Gastroesophageal sphincter (tissue), 4 donors: ENCODE measurements at regions not wholly inside any gene's neighbourhood (a gene's known extent, or its start where the extent isn't known, plus 50 kb on each side); places are given as distances from the start of the nearest gene placed in this dataset.

ENCODE experiments used
- ATAC-seq: fragments of 150-250 bp; one replicate; pipeline ENCODE4 v1.9.1; 2016; ENCODE audit warnings: mild to moderate bottlenecking, moderate library complexity
- H3K27ac ChIP-seq, 4 donors: fragments of 200-600 bp; sonication (generic) in 3 of 4; 1 replicate in 3 of 4; 2 replicates in 1 of 4; pipeline ENCODE4 v1.5.1; 2016 to 2019
- H3K27me3 ChIP-seq: fragments of 200-600 bp; sonication (generic); one replicate; pipeline ENCODE4 v1.5.1; 2019
- H3K36me3 ChIP-seq, 2 donors: fragments of 200-600 bp; sonication (generic); one replicate each; pipeline ENCODE4 v1.5.1; 2019; ENCODE audit warnings: control low read depth in 1 of 2
- H3K4me1 ChIP-seq, 3 donors: fragments of 200-600 bp; sonication (generic); 1 replicate in 2 of 3; 2 replicates in 1 of 3; pipeline ENCODE4 v1.5.1; 2016 to 2019; ENCODE audit warnings: control low read depth in 2 of 3
- H3K4me3 ChIP-seq, 2 donors: fragments of 200-600 bp; sonication (generic); one replicate each; pipeline ENCODE4 v1.5.1; 2019; ENCODE audit warnings: mild to moderate bottlenecking in 1 of 2, moderate library complexity in 1 of 2
- H3K9me3 ChIP-seq, 3 donors: fragments of 200-600 bp; sonication (generic); one replicate each; pipeline ENCODE4 v1.5.1; 2017 to 2019; ENCODE audit warnings: control low read depth in 2 of 3
- EP300 ChIP-seq: sonication (generic); formaldehyde crosslinking; IDR thresholded peaks from one replicate; pipeline ENCODE4 v1.6.1; 2017; ENCODE audit warnings: antibody characterized with exemption, mild to moderate bottlenecking
- POLR2A ChIP-seq, 2 donors: fragments of 450-650 bp; IDR thresholded peaks; one replicate each; pipeline ENCODE4 v1.6.1; 2017; ENCODE audit warnings: antibody characterized with exemption in 2 of 2, mild to moderate bottlenecking in 2 of 2, moderate library complexity in 1 of 2
- POLR2AphosphoS5 ChIP-seq: sonication (generic); formaldehyde crosslinking; IDR thresholded peaks from one replicate; pipeline ENCODE4 v1.6.1; 2017; ENCODE audit warnings: antibody characterized with exemption
- WGBS, 2 donors: methylation state at CpG; one replicate each; pipeline ENCODE4 v1.1.5; 2018; ENCODE audit warnings: low coverage in 1 of 2; 5-methylcytosine and 5-hydroxymethylcytosine counted together
- TF ChIP-seq, protein P1 (sequence below), 4 experiments: fragments of 200-600 bp in 2 of 4; fragments of 450-650 bp in 2 of 4; sonication (generic) in 1 of 4; IDR thresholded peaks; one replicate each; pipeline ENCODE4 v1.5.1; 2017 to 2019; ENCODE audit warnings: antibody characterized with exemption in 4 of 4, mild to moderate bottlenecking in 2 of 4, moderate library complexity in 2 of 4

DNA sequence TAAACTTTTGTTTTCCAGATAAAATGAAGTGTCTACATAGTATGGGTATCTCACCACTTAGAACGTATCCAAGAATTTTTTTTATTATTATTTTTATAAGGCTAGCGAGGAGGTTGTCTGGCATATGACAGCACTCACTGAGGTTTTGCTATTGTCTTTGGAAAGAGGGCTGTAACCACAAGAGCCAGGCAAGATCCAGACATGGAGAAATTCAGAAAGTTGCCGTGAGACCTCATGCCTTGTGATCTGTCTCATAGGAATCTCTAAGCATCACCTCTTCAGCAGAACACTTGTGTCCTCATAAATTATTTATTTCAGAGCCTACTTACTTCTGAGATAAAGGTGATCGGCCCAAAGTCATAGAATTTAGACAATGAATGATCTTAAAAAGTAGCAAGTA, 410.8 kb downstream of the CDH11 start:
- no peak overlapping the region for H3K4me3 ChIP-seq
- no peaks in the 10 kb centered on the region for H3K4me1 ChIP-seq
- no peak for ATAC-seq
- H3K27me3 ChIP-seq: no peaks in the 10 kb centered on the region
- peaks cover 0 to 2% (median 0%) of the 10 kb centered on the region in 3 donors for H3K9me3 ChIP-seq
- no peaks in the 10 kb centered on the region for H3K36me3 ChIP-seq
- H3K27ac ChIP-seq: no peak overlapping the region
- no peak for TF ChIP-seq POLR2AphosphoS5
- no peak for TF ChIP-seq EP300
- TF ChIP-seq, protein P1, sequence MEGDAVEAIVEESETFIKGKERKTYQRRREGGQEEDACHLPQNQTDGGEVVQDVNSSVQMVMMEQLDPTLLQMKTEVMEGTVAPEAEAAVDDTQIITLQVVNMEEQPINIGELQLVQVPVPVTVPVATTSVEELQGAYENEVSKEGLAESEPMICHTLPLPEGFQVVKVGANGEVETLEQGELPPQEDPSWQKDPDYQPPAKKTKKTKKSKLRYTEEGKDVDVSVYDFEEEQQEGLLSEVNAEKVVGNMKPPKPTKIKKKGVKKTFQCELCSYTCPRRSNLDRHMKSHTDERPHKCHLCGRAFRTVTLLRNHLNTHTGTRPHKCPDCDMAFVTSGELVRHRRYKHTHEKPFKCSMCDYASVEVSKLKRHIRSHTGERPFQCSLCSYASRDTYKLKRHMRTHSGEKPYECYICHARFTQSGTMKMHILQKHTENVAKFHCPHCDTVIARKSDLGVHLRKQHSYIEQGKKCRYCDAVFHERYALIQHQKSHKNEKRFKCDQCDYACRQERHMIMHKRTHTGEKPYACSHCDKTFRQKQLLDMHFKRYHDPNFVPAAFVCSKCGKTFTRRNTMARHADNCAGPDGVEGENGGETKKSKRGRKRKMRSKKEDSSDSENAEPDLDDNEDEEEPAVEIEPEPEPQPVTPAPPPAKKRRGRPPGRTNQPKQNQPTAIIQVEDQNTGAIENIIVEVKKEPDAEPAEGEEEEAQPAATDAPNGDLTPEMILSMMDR (IDR thresholded peaks at IDR 0.05): no peak
- no peak for TF ChIP-seq POLR2A (IDR thresholded peaks at IDR 0.05)
- whole genome bisulfite sequencing, 2 donors: 75 to 81% methylated on average over 3 to 4 of the region's 4 CpGs

DNA sequence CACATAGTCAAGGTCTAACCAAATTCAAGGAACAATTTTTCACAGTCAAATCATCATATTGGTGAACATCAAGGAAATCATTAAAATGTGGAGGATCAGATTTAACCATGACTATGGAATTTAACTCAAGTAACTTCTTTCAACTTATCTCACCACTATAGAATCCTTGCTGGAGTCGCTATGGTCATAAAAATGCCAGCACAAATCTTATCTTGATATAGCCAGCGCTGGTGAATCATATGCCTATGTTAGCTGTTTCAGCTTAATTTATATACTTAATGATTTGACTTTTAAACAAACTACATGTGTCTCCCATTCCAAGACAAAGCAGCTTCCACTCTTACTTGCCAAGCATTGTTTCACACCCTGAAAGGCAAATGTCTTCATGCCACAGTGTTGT, 416.4 kb downstream of the CDH11 start:
- H3K36me3 ChIP-seq: no peaks in the 10 kb centered on the region
- H3K27ac ChIP-seq: no peak overlapping the region
- TF ChIP-seq, protein P1 (IDR thresholded peaks at IDR 0.05): no peak
- TF ChIP-seq POLR2A (IDR thresholded peaks at IDR 0.05) (no peak), EP300 (no peak), POLR2AphosphoS5 (no peak)
- H3K9me3 ChIP-seq: peaks cover 0 to 2% (median 0%) of the 10 kb centered on the region in 3 donors
- H3K4me3 ChIP-seq: no peak overlapping the region
- no peak for ATAC-seq
- 88 to 94% methylated on average over 2 of the region's 2 CpGs for WGBS, 2 donors
- no peaks in the 10 kb centered on the region for H3K4me1 ChIP-seq
- H3K27me3 ChIP-seq: no peaks in the 10 kb centered on the region

DNA sequence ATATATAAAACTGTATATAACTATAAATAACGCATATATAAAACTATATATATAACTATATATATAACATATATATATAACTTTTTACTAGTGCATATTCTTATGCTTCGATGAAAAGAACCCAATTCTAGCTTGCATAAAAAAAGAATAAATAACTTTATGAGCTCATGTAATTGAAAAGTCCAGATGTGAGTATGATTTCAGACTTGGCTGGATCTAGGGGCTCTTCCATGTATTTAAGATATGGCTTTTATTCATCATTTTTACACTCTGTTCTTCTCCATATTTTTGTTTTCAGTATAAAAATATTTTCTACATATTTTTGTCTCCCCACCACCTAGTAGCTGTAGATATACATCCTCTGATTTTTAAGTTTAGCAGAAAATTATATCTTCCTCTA, 417.5 kb downstream of the CDH11 start:
- no peaks in the 10 kb centered on the region for H3K27me3 ChIP-seq
- peaks cover 0 to 2% (median 0%) of the 10 kb centered on the region in 3 donors for H3K9me3 ChIP-seq
- no peaks in the 10 kb centered on the region for H3K4me1 ChIP-seq
- WGBS, 2 donors: 68 to 71% methylated on average over 2 of the region's 2 CpGs
- H3K36me3 ChIP-seq: no peaks in the 10 kb centered on the region
- no peak overlapping the region for H3K27ac ChIP-seq
- TF ChIP-seq EP300: no peak
- H3K4me3 ChIP-seq: no peak overlapping the region
- no peak for ATAC-seq

DNA sequence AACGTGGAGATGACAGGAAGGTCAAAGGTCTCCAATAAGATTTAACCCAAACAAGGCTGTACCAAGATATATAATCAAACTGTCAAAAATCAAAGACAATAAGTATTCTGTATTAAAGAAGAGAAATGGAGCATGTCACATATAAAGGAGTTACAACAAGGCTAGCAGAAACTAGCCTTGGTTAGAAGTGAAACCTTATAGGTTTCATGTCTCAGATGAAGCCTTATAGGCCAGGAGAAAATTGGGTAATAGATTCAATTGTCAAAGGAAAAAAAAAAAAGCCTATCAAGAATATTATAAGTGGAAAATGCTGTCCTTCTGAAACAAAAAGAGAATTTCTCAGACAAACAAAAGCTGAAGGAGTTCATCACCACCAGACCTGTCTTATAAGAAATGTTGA, 419.4 kb downstream of the CDH11 start:
- Histone ChIP-seq H3K36me3 (no peaks in the 10 kb centered on the region), H3K9me3 (no peaks in the 10 kb centered on the region), H3K4me1 (no peaks in the 10 kb centered on the region), H3K27me3 (no peaks in the 10 kb centered on the region), H3K27ac (no peak overlapping the region), H3K4me3 (no peak overlapping the region)
- ATAC-seq: no peak
- TF ChIP-seq EP300: no peak
- TF ChIP-seq POLR2AphosphoS5: no peak
- TF ChIP-seq, protein P1 (IDR thresholded peaks at IDR 0.05): no peak
- no peak for TF ChIP-seq POLR2A (IDR thresholded peaks at IDR 0.05)
- 44% methylated on average over 1 of the region's 1 CpG; no CpG with 5 or more reads in 1 of the 2 donors for WGBS, 2 donors

DNA sequence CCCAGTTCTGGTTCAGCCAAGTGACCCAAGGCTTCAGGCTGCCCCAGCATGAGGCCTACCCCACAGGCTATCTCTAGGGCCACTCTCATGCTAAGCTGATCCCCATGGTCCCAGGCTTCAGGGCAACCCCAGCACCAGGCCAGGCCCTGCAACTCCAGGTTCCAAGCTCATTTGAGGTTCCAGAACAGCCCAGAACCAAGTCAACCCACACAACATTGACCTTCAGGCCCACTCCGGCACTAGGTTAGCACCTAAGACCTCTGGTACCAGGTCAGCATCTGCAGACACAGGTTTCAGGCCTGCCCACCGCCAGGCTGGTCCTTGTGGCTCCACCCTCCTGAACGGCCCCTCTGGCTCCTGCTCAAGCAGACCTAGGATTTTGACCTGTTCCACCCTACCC, 421.2 kb downstream of the CDH11 start:
- H3K9me3 ChIP-seq: no peaks in the 10 kb centered on the region
- H3K36me3 ChIP-seq: no peaks in the 10 kb centered on the region
- H3K4me3 ChIP-seq: no peak overlapping the region
- no peak for ATAC-seq
- 100% methylated on average over 1 of the region's 3 CpGs; no CpG with 5 or more reads in 1 of the 2 donors for WGBS, 2 donors
- no peak overlapping the region for H3K27ac ChIP-seq
- no peaks in the 10 kb centered on the region for H3K4me1 ChIP-seq
- H3K27me3 ChIP-seq: no peaks in the 10 kb centered on the region
- TF ChIP-seq POLR2AphosphoS5: no peak
- no peak for TF ChIP-seq EP300
- TF ChIP-seq, protein P1 (IDR thresholded peaks at IDR 0.05): no peak
- no peak for TF ChIP-seq POLR2A (IDR thresholded peaks at IDR 0.05)
